NB4 (cell line): ENCODE measurements at regions not wholly inside any gene's neighbourhood (a gene's known extent, or its start where the extent isn't known, plus 50 kb on each side); places are given as distances from the start of the nearest gene placed in this dataset.

Experiments
- MAX ChIP-seq: IDR thresholded peaks from 2 replicates; pipeline ENCODE4 v1.6.1; 2011; ENCODE audit warnings: low read depth, low read length
- POLR2A ChIP-seq: IDR thresholded peaks from 2 replicates; pipeline ENCODE4 v1.6.1; 2011; ENCODE audit warnings: mild to moderate bottlenecking; ENCODE audit not compliant: insufficient read length; ENCODE audit errors: extremely low read depth
- TF ChIP-seq, protein P1 (sequence below): IDR thresholded peaks from one replicate; pipeline ENCODE4 v1.5.1; 2012; ENCODE audit warnings: low read depth, low read length

- TF ChIP-seq, protein P1, sequence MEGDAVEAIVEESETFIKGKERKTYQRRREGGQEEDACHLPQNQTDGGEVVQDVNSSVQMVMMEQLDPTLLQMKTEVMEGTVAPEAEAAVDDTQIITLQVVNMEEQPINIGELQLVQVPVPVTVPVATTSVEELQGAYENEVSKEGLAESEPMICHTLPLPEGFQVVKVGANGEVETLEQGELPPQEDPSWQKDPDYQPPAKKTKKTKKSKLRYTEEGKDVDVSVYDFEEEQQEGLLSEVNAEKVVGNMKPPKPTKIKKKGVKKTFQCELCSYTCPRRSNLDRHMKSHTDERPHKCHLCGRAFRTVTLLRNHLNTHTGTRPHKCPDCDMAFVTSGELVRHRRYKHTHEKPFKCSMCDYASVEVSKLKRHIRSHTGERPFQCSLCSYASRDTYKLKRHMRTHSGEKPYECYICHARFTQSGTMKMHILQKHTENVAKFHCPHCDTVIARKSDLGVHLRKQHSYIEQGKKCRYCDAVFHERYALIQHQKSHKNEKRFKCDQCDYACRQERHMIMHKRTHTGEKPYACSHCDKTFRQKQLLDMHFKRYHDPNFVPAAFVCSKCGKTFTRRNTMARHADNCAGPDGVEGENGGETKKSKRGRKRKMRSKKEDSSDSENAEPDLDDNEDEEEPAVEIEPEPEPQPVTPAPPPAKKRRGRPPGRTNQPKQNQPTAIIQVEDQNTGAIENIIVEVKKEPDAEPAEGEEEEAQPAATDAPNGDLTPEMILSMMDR, result no peak
- TF ChIP-seq POLR2A, result no peak
- no peak for TF ChIP-seq MAX
Observed at GRCh38 chr21:22885079-22885478, 1886.9 kb downstream of the NCAM2 start.
